Liver (tissue), 8 donors: ENCODE measurements at regions not wholly inside any gene's neighbourhood (a gene's known extent, or its start where the extent isn't known, plus 50 kb on each side); places are given as distances from the start of the nearest gene placed in this dataset.

ENCODE experiments used
- DNase-seq: peaks from one replicate; pipeline ENCODE4 v3.0.0-alpha.2; 2017; ENCODE audit warnings: low spot score
- H3K27ac ChIP-seq, 2 donors: one replicate each; pipeline ENCODE4 v1.7.0; 2013; ENCODE audit warnings: inconsistent platforms in 2 of 2, low read length in 2 of 2, control low read depth in 1 of 2, low read depth in 1 of 2, mild to moderate bottlenecking in 1 of 2
- H3K27me3 ChIP-seq, 4 donors: one replicate each; pipeline versions ENCODE4 v1.6.1 to v1.7.0; 2013; ENCODE audit warnings: low read length in 3 of 4, inconsistent platforms in 1 of 4, mild to moderate bottlenecking in 1 of 4, moderate library complexity in 1 of 4; ENCODE audit not compliant: control insufficient read depth in 4 of 4, insufficient read depth in 4 of 4
- H3K36me3 ChIP-seq, 4 donors: one replicate each; pipeline versions ENCODE4 v1.6.1 to v1.7.0; 2013; ENCODE audit warnings: low read length in 3 of 4, mild to moderate bottlenecking in 3 of 4, low read depth in 1 of 4, moderate library complexity in 1 of 4; ENCODE audit not compliant: control insufficient read depth in 4 of 4, insufficient read depth in 3 of 4
- H3K4me1 ChIP-seq, 4 donors: one replicate each; pipeline versions ENCODE4 v1.6.1 to v1.7.0; 2013; ENCODE audit warnings: low read length in 3 of 4, mild to moderate bottlenecking in 3 of 4, moderate library complexity in 1 of 4; ENCODE audit not compliant: control insufficient read depth in 4 of 4, insufficient read depth in 4 of 4
- H3K4me3 ChIP-seq, 3 donors: one replicate each; pipeline versions ENCODE4 v1.6.1 to v1.7.0; 2013; ENCODE audit warnings: low read length in 3 of 3, control low read depth in 1 of 3, low read depth in 1 of 3, mild to moderate bottlenecking in 1 of 3
- H3K9ac ChIP-seq, 2 donors: one replicate each; pipeline ENCODE4 v1.7.0; 2013; ENCODE audit warnings: low read length in 2 of 2, mild to moderate bottlenecking in 2 of 2, moderate library complexity in 2 of 2, control low read depth in 1 of 2, low read depth in 1 of 2
- H3K9me3 ChIP-seq, 4 donors: one replicate each; pipeline versions ENCODE4 v1.6.1 to v1.7.0; 2013; ENCODE audit warnings: low read length in 3 of 4; ENCODE audit not compliant: control insufficient read depth in 4 of 4
- CTCF ChIP-seq: fragments of 150-350 bp; IDR thresholded peaks from 2 replicates; pipeline ENCODE4 v1.5.1; 2017; ENCODE audit warnings: improper control_type of control experiment, low read depth, low read length; ENCODE audit not compliant: missing input control
- EGR1 ChIP-seq, 2 donors: IDR thresholded peaks; 2 replicates each; pipeline ENCODE4 v1.6.1; 2016 to 2018; ENCODE audit warnings: antibody characterized with exemption in 2 of 2, low read depth in 2 of 2
- FOXA1 ChIP-seq: IDR thresholded peaks from 2 replicates; pipeline ENCODE4 v1.6.1; 2016; ENCODE audit warnings: antibody characterized with exemption
- FOXA2 ChIP-seq: IDR thresholded peaks from 2 replicates; pipeline ENCODE4 v1.6.1; 2016; ENCODE audit warnings: antibody characterized with exemption
- GABPA ChIP-seq, 2 donors: IDR thresholded peaks in 1 of 2; conservative IDR thresholded peaks in 1 of 2; 2 replicates each; pipeline ENCODE4 v1.6.1; 2016; ENCODE audit warnings: antibody characterized with exemption in 2 of 2, mild to moderate bottlenecking in 1 of 2, moderate library complexity in 1 of 2
- HNF4A ChIP-seq, 2 donors: conservative IDR thresholded peaks; 2 replicates each; pipeline ENCODE4 v1.6.1; 2016; ENCODE audit warnings: antibody characterized with exemption in 2 of 2, mild to moderate bottlenecking in 2 of 2
- JUND ChIP-seq, 2 donors: IDR thresholded peaks; 2 replicates each; pipeline ENCODE4 v1.6.1; 2016; ENCODE audit warnings: antibody characterized with exemption in 2 of 2
- NR2F2 ChIP-seq: IDR thresholded peaks from 2 replicates; pipeline ENCODE4 v1.6.1; 2016; ENCODE audit warnings: antibody characterized with exemption
- RAD21 ChIP-seq, 2 donors: IDR thresholded peaks; 2 replicates each; pipeline ENCODE4 v1.6.1; 2016; ENCODE audit warnings: antibody characterized with exemption in 2 of 2, mild to moderate bottlenecking in 2 of 2
- RXRA ChIP-seq, 2 donors: IDR thresholded peaks; 2 replicates each; pipeline ENCODE4 v1.6.1; 2017 to 2018; ENCODE audit warnings: antibody characterized with exemption in 2 of 2, mild to moderate bottlenecking in 1 of 2
- SP1 ChIP-seq: IDR thresholded peaks from 2 replicates; pipeline ENCODE4 v1.6.1; 2018; ENCODE audit warnings: antibody characterized with exemption, mild to moderate bottlenecking
- TAF1 ChIP-seq: conservative IDR thresholded peaks from 2 replicates; pipeline ENCODE4 v1.6.1; 2016; ENCODE audit warnings: antibody characterized with exemption, mild to moderate bottlenecking
- YY1 ChIP-seq: IDR thresholded peaks from 2 replicates; pipeline ENCODE4 v1.6.1; 2016; ENCODE audit warnings: antibody characterized with exemption, mild to moderate bottlenecking
- WGBS: extraction: QIAGEN DNeasy Blood & Tissue Kit; methylation state at CpG from one replicate; pipeline ENCODE4 v1.1.7; 2013; 5-methylcytosine and 5-hydroxymethylcytosine counted together
- TF ChIP-seq, protein P1 (sequence below): IDR thresholded peaks from 2 replicates; pipeline ENCODE4 v1.6.1; 2016; ENCODE audit warnings: antibody characterized with exemption, mild to moderate bottlenecking
- TF ChIP-seq, protein P2 (sequence below): IDR thresholded peaks from 2 replicates; pipeline ENCODE4 v1.6.1; 2016; ENCODE audit warnings: antibody characterized with exemption
- TF ChIP-seq, protein P3 (sequence below): IDR thresholded peaks from 2 replicates; pipeline ENCODE4 v1.6.1; 2016; ENCODE audit warnings: antibody characterized with exemption
- TF ChIP-seq, protein P4 (sequence below): IDR thresholded peaks from 2 replicates; pipeline ENCODE4 v1.6.1; 2016; ENCODE audit warnings: antibody characterized with exemption
- donor health status: healthy.
- donor health status: healthy.
- donor health status: healthy.
- donor health status: healthy.
- donor health status: healthy.

- no peak overlapping the region for H3K27ac ChIP-seq
- no peak overlapping the region for H3K9ac ChIP-seq
- H3K4me3 ChIP-seq, result no peak overlapping the region
- no peaks in the 10 kb centered on the region for H3K4me1 ChIP-seq
- WGBS, result 82% methylated on average over 2 of the region's 2 CpGs
- H3K27me3 ChIP-seq, result peaks cover 0 to 3% (median 1%) of the 10 kb centered on the region in 4 donors
- no peak for DNase-seq
- no peaks in the 10 kb centered on the region for H3K36me3 ChIP-seq
- no peak for TF ChIP-seq RXRA (IDR thresholded peaks at IDR 0.05)
- TF ChIP-seq SP1, result no peak
- TF ChIP-seq TAF1, result no peak
- no peak for TF ChIP-seq GABPA (IDR thresholded peaks at IDR 0.05 in 1 of 2, conservative IDR thresholded peaks at IDR 0.05 in 1 of 2)
- TF ChIP-seq CTCF, result no peak
- TF ChIP-seq, protein P1, sequence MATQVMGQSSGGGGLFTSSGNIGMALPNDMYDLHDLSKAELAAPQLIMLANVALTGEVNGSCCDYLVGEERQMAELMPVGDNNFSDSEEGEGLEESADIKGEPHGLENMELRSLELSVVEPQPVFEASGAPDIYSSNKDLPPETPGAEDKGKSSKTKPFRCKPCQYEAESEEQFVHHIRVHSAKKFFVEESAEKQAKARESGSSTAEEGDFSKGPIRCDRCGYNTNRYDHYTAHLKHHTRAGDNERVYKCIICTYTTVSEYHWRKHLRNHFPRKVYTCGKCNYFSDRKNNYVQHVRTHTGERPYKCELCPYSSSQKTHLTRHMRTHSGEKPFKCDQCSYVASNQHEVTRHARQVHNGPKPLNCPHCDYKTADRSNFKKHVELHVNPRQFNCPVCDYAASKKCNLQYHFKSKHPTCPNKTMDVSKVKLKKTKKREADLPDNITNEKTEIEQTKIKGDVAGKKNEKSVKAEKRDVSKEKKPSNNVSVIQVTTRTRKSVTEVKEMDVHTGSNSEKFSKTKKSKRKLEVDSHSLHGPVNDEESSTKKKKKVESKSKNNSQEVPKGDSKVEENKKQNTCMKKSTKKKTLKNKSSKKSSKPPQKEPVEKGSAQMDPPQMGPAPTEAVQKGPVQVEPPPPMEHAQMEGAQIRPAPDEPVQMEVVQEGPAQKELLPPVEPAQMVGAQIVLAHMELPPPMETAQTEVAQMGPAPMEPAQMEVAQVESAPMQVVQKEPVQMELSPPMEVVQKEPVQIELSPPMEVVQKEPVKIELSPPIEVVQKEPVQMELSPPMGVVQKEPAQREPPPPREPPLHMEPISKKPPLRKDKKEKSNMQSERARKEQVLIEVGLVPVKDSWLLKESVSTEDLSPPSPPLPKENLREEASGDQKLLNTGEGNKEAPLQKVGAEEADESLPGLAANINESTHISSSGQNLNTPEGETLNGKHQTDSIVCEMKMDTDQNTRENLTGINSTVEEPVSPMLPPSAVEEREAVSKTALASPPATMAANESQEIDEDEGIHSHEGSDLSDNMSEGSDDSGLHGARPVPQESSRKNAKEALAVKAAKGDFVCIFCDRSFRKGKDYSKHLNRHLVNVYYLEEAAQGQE, result no peak
- no peak for TF ChIP-seq RAD21 (IDR thresholded peaks at IDR 0.05)
- TF ChIP-seq JUND (IDR thresholded peaks at IDR 0.05), result no peak
- TF ChIP-seq, protein P2, sequence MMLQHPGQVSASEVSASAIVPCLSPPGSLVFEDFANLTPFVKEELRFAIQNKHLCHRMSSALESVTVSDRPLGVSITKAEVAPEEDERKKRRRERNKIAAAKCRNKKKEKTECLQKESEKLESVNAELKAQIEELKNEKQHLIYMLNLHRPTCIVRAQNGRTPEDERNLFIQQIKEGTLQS, result no peak
- no peak for TF ChIP-seq EGR1 (IDR thresholded peaks at IDR 0.05; ENCODE audit: low read depth in 2 of 2)
- no peak for TF ChIP-seq YY1
- TF ChIP-seq, protein P3, sequence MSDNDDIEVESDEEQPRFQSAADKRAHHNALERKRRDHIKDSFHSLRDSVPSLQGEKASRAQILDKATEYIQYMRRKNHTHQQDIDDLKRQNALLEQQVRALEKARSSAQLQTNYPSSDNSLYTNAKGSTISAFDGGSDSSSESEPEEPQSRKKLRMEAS, result no peak
- no peaks in the 10 kb centered on the region for H3K9me3 ChIP-seq
These were observed 105.3 kb upstream of the CDYL start for GRCh38 chr6:4670824-4671409.

GRCh38 chr6:4670290-4670689 is 105.9 kb upstream of the CDYL start:
- H3K4me3 ChIP-seq, result no peak overlapping the region
- no peaks in the 10 kb centered on the region for H3K9me3 ChIP-seq
- H3K36me3 ChIP-seq, result no peaks in the 10 kb centered on the region
- no peaks in the 10 kb centered on the region for H3K4me1 ChIP-seq
- WGBS, result 92% methylated on average over 10 of the region's 10 CpGs
- H3K27me3 ChIP-seq, result peaks cover 0 to 3% (median under 1%) of the 10 kb centered on the region in 4 donors
- no peak overlapping the region for H3K9ac ChIP-seq
- DNase-seq, result no peak
- no peak overlapping the region for H3K27ac ChIP-seq
- TF ChIP-seq FOXA1, result no peak
- no peak for TF ChIP-seq NR2F2
- no peak for TF ChIP-seq RXRA (IDR thresholded peaks at IDR 0.05)
- no peak for TF ChIP-seq FOXA2
- TF ChIP-seq HNF4A (conservative IDR thresholded peaks at IDR 0.05), result no peak
- no peak for TF ChIP-seq GABPA (IDR thresholded peaks at IDR 0.05 in 1 of 2, conservative IDR thresholded peaks at IDR 0.05 in 1 of 2)
- TF ChIP-seq, protein P3, result no peak
- no peak for TF ChIP-seq CTCF
- TF ChIP-seq, protein P4, sequence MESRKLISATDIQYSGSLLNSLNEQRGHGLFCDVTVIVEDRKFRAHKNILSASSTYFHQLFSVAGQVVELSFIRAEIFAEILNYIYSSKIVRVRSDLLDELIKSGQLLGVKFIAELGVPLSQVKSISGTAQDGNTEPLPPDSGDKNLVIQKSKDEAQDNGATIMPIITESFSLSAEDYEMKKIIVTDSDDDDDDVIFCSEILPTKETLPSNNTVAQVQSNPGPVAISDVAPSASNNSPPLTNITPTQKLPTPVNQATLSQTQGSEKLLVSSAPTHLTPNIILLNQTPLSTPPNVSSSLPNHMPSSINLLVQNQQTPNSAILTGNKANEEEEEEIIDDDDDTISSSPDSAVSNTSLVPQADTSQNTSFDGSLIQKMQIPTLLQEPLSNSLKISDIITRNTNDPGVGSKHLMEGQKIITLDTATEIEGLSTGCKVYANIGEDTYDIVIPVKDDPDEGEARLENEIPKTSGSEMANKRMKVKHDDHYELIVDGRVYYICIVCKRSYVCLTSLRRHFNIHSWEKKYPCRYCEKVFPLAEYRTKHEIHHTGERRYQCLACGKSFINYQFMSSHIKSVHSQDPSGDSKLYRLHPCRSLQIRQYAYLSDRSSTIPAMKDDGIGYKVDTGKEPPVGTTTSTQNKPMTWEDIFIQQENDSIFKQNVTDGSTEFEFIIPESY, result no peak
- no peak for TF ChIP-seq SP1
- TF ChIP-seq YY1, result no peak
- TF ChIP-seq JUND (IDR thresholded peaks at IDR 0.05), result no peak
- TF ChIP-seq, protein P2, result no peak
- TF ChIP-seq EGR1 (IDR thresholded peaks at IDR 0.05; ENCODE audit: low read depth in 2 of 2), result no peak
